HG03558 (cell line): ENCODE measurements at regions not wholly inside any gene's neighbourhood (a gene's known extent, or its start where the extent isn't known, plus 50 kb on each side); places are given as distances from the start of the nearest gene placed in this dataset.
A peak's percentile ranks its signal among the peaks of the same experiment; 100 is the strongest.

ENCODE experiments used
- ATAC-seq: cut with Tn5 transposase; IDR thresholded peaks from one replicate; pipeline ENCODE4 v1.9.1; 2021; ENCODE audit warnings: moderate number of reproducible peaks; ENCODE audit not compliant: unreplicated experiment; ENCODE audit errors: extremely low read depth

DNA sequence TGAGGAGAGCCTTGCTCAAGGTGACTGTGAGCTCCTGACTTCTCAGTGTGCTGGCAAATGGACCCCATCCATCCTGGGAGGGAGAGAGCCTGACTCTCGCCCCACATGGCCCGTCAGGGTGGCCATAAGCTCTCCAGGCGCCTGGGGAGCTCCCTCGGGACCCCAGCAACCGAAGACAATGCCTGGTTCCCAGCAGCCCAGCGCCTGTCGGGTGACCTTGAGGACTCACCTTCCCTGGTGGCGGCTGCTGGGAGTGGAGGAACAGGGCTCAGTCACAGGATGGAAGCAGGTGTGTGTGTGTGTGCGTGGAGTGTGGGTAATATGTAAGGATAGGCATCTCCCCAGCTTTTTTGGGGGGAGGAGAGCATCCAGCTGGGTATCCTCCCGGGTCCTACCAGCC is 190.3 kb downstream of the MELK start:
- no peak for ATAC-seq

DNA sequence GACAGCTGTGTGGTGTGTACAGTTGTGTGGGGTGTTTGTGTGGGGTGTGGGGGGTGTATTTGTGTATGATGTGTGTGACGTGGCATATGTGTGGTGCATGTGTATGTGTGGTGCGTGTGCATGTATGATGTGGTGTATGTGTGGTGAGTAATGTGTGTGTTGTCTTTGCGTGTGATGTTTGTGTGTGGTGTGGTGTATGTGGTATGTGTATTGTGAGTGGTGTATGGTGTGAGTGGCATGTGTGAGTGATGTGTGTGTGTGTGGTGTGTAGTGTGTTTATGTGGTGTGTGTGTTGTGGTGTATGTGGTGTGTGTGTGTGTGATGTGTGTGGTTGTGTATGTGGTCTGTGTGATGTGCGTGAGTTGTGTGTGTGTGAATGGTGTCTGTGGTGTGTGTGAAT is 191.1 kb downstream of the MELK start:
- no peak for ATAC-seq

DNA sequence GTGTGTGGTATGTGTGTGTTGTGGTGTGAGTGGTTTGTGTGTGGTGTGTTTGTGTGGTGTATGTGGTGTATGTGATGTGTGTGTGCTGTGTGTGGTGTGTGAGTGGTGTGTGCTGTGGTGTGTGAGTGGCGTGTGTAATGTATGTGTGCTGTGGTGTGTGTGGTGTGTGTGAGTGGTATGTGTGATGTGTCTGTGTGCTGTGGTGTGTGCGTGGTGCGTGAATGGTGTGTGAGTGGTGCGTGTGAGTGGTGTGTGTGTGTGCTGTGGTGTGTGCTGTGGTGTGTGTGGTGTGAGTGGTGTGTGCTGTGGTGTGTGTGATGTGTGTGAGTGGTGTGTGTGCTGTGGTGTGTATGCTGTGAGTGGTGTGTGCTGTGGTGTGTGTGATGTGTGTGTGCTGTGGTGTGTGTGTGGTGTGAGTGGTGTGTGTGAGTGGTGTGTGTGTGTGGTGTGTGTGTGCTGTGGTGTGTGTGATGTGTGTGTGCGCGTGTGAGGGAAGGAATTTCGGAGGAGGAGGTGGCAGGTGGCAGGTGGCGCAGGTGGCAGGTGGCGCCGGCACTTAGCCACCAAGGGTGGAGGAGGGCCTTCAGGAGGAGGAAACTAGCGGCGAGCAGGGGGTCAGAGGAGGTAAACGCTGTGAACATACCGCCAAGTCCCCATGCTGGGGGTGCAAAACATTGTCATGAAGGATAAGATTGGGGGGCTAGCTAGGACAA is 191.8 kb downstream of the MELK start:
- ATAC-seq, result no peak

DNA sequence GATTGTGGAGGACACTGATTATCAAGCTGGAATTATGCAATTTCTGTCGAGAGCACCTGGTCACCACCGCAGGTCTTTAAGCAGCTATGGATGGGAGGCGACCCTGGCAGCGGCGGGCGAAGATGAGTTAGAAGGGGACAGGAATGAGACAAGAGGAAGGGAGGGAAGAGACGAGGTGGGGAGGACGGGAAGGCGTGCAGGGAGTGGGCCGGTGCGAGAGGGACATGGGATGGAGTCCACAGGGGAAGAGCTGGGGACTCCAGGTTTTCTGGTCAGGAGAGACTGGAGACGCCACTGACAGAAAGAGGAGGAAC is 192.3 kb downstream of the MELK start:
- no peak for ATAC-seq

DNA sequence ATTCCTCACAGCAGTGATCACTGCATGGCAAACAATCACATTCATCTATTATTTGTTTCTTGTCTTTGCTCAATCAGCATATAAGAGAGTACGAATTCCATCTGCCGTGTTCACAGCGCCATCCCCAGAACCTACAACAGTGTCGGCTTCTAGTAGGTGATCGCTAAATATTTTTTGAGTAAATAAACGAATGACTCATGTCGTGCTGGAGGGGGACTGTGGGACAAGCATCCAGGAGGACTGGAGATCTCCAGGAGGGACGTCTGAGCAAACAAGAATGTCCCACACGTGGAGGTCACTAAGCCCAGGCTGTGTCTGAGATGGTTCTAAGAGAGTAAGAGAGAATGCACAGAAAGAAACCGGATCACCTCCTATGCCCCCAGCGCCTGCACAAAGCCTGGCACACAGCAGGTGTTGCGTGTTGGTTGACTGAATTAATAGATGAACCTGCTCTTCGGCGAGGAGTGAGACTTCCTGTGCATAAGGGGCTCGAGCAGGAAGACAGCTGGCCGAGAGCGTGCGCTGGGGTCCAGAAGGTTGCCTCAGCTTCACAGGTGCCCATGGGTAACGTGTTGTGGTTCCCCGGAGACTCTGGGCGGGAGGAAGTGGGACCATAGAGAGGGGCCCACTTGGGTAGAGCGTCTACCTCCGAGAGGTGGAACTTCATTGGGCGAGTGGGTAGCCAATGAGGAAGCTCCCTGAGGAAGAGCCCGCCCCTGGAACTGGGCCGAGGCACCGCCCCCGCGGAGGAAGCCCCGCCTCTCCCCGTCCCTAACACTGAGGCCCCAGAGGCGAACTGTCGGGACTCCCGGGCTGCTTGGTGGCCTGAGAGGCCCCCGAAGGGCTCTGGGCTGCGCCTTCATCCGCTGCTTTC is 193.0 kb downstream of the MELK start:
- peak; percentile 93 for ATAC-seq

DNA sequence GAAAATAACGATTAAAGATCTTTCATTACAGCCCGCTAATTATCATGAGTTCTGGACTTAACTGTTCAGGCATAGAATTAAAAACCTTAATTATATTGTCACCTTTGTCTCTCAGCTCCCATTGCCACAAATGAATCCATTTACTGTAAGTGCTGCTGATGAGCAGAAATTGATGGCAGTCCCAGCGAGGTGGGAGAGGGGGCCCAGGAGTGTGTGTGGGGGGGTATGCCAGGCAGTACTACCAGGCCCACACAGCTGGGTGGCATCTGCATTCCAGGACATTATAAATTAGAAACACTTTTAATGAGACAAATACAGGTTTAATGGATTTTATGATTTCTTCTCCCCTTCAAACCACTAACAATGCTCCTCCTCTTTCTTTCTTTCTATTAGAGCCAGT is 196.0 kb downstream of the MELK start:
- no peak for ATAC-seq

DNA sequence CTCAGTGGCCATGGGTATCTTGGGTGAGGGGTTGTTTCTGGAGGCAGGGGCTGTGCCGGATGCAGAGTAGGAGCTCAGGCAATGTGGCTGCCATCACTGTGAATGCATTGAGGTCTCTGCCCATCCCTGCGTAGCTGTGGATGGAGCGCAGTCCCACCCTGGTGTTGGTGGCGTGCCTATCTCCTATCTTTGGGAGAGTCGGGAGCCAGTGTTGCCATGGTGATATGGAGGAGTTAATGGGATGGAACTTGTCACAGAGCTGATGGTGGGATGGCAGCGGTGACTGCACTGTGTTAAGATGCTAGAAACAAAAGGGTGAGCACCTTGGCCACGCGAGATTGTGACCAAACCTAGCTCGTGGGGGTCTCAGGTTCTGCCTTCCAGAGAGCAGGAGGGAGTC is 197.3 kb downstream of the MELK start:
- ATAC-seq, result no peak

DNA sequence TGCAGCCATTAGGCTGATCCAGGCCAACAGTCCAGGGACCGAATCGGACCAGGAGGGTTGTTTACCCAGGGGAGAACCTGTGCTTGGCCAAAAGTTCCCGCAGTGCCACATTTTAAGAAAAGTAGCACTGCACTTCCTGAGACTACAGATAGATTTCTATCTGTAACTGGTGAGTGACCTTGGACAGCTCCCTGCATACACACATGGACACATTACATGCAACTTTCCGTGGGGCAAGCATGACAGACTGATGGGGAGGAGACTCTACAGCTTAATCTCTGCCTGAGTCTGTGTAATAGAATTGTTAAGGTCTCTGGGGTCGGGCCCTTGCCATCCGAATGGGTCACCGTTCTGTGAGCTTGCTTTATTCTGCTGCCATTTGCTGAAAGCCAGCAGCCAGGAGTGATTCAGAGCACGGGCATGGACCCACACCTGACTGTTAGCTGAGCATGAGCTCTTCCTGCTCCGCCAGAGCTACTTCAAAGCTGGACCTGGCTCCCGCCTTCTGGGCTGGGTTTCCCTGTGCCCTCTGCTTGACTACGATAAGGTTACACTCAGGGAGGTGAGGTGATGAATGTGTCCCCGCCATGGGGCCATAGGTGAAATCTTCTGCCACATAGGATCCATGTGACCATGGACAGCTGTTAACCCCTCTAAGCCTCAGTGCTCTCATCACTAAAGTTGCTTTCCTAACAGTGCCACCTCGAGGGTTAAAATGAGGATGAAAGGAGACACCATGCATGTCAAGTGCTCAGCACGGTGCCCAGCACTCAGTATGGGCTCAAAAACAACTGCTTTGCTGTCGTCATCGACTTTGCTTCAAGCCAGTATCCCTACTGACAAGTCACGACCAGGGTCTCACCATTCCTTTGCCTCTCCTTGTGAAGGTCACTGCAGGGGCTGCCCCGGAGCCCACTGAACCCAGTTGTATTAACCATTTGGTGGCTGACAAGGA is 200.0 kb downstream of the MELK start:
- ATAC-seq, result no peak

DNA sequence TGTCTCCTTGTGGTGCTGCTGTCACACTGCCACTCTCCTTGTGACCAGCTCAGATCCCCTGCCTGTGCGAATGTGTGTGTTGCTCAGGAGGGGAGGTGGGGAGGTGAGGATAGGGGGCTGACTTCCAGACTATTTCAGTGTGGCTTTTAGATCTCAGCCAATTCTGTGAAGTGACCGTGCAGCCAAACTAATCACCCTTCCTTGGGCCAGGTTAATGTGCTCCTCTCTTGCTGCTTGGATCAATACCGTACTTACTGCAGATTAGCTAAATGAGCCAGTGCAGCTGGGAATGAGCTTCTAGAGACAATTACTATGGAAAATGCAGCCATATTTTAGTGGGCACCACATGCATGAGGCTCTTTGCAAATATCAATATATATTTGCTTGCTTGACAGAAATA is 206.0 kb downstream of the MELK start:
- ATAC-seq, result no peak

DNA sequence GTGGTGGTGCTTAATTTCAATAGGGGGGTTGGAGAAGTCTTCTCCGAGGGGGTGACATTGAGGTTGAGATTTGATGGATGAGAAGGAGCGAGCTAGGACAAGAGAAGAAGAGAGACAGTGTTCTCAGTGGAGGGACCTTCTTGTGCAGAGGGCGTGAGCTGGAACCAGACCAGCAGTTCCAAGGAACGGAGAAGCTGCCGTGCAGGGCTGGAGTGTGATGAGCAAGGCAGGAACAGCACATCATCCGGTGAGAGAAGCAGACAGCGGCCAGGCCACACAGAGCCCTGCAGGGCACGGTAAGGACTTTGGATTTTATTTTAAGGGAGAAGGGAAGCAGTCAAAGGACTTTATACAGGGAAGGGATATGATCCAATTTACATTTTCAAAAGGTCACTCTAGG is 206.9 kb downstream of the MELK start:
- no peak for ATAC-seq

DNA sequence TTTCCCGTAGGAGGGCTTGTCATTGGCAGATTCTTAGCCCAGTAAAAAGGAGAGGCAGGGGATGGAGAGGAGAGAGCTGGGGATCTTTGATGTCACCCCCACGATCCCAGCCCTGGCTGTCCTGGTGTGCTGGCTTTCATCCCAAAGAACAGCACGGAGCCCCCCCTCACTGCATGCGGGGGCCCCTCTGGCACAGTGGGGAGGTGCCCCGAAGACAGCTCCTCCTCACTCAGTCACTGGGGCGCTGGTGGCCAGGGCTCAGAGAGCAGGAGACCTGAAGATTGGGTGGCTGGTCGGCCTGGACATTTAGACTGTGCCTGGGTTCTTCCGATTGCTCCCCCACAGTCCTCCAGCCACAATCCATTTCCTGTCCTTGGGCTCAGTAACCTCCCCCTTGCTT is 207.5 kb downstream of the MELK start:
- ATAC-seq, result no peak

DNA sequence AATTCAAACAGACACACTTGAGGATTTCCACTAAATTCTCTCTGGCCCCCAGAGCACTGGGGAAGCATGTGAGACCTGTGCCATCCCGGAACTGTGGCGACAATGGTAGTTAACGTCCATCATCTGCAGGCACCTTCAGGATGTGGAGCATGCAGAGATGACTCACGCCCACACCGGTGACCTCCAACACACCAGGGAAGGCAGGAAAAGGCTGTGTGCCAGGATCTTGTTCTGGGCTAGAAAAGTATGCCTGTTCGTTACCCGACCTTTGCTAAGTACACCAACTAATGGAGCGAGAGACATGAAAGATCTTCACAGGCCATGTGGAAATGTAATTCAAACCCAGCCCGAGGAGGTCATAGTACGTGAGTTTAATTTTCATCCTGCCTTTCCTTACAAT is 208.8 kb downstream of the MELK start:
- ATAC-seq, result no peak
